SK-N-SH (cell line): ENCODE measurements at regions not wholly inside any gene's neighbourhood (a gene's known extent, or its start where the extent isn't known, plus 50 kb on each side); places are given as distances from the start of the nearest gene placed in this dataset.

Experiments used
- CTCF ChIA-PET: fragments of 300-600, 350-600 bp; formaldehyde crosslinking; extraction: SDS; loops from one replicate; lab custom pipeline; 2021; lab: Yijun Ruan, JAX
- POLR2A ChIA-PET: fragments of 350-600 bp; sonication (Branson Sonifier 250); formaldehyde crosslinking; extraction: SDS; loops from one replicate; lab custom pipeline; 2020; ENCODE audit warnings: antibody characterized with exemption, inconsistent platforms; lab: Yijun Ruan, JAX
- DNase-seq: peaks from one replicate; pipeline ENCODE4 v3.0.0; 2012
- H2AFZ ChIP-seq: fragments of 200-600 bp; sonication (generic); 2 replicates; pipeline ENCODE4 v1.8.1; 2016; ENCODE audit warnings: antibody characterized with exemption, mild to moderate bottlenecking, low read depth
- H3F3A ChIP-seq: fragments of 200-600 bp; sonication (generic); replicated peaks from 2 replicates; pipeline ENCODE3; 2016; ENCODE audit warnings: antibody characterized with exemption, mild to moderate bottlenecking; ENCODE audit not compliant: insufficient read depth
- H3K27ac ChIP-seq, 2 experiments: fragments of 200-500 bp in 1 of 2; fragments of 200-600 bp in 1 of 2; sonication (Bioruptor generic) in 1 of 2; sonication (generic), shearing (Covaris generic) in 1 of 2; 2 replicates each; pipeline versions ENCODE4 v1.5.1 to v1.6.1; 2014 to 2016; ENCODE audit warnings: low read depth in 2 of 2, inconsistent platforms in 1 of 2, low read length in 1 of 2, mild to moderate bottlenecking in 1 of 2, mixed read lengths in 1 of 2
- H3K27me3 ChIP-seq: fragments of 200-600 bp; sonication (generic), shearing (Covaris generic); 2 replicates; pipeline ENCODE4 v1.6.1; 2016; ENCODE audit warnings: mixed run types; ENCODE audit not compliant: insufficient read depth
- H3K36me3 ChIP-seq, 2 experiments: fragments of 200-500 bp in 1 of 2; fragments of 200-600 bp in 1 of 2; sonication (Bioruptor generic) in 1 of 2; sonication (generic) in 1 of 2; replicated peaks in 1 of 2; 2 replicates each; pipeline versions ENCODE3 to v1.5.1; 2014 to 2016; ENCODE audit warnings: low read length in 1 of 2, mild to moderate bottlenecking in 1 of 2; ENCODE audit not compliant: insufficient read depth in 2 of 2, control insufficient read depth in 1 of 2
- H3K4me1 ChIP-seq, 2 experiments: fragments of 200-500 bp in 1 of 2; fragments of 200-600 bp in 1 of 2; sonication (Bioruptor generic) in 1 of 2; sonication (generic), shearing (Covaris generic) in 1 of 2; 2 replicates each; pipeline versions ENCODE4 v1.5.1 to v1.6.1; 2014 to 2016; ENCODE audit warnings: low read depth in 1 of 2, low read length in 1 of 2, mixed run types in 1 of 2; ENCODE audit not compliant: insufficient read depth in 2 of 2, control insufficient read depth in 1 of 2
- H3K4me2 ChIP-seq: fragments of 200-600 bp; sonication (generic), shearing (Covaris generic); 2 replicates; pipeline ENCODE4 v1.6.1; 2017; ENCODE audit warnings: mixed run types
- H3K4me3 ChIP-seq, 2 experiments: fragments of 200-500 bp in 1 of 2; fragments of 200-600 bp in 1 of 2; sonication (Bioruptor generic) in 1 of 2; sonication (generic), shearing (Covaris generic) in 1 of 2; 2 replicates each; pipeline versions ENCODE4 v1.5.1 to v1.8.1; 2014 to 2016; ENCODE audit warnings: low read depth in 2 of 2, inconsistent platforms in 1 of 2, low read length in 1 of 2, mild to moderate bottlenecking in 1 of 2, mixed read lengths in 1 of 2, moderate library complexity in 1 of 2
- H3K79me2 ChIP-seq: fragments of 200-600 bp; sonication (generic); 2 replicates; pipeline ENCODE4 v1.8.1; 2017; ENCODE audit warnings: mild to moderate bottlenecking; ENCODE audit not compliant: insufficient read depth
- H3K9ac ChIP-seq: fragments of 200-600 bp; sonication (generic); 2 replicates; pipeline ENCODE4 v1.6.1; 2017; ENCODE audit warnings: mixed run types
- H3K9me2 ChIP-seq: fragments of 200-600 bp; sonication (generic); 2 replicates; pipeline ENCODE4 v1.6.1; 2017; ENCODE audit warnings: mixed run types
- H3K9me3 ChIP-seq: fragments of 200-600 bp; sonication (generic); 2 replicates; pipeline ENCODE4 v1.6.1; 2017; ENCODE audit warnings: mixed run types, mild to moderate bottlenecking, moderate library complexity
- H4K20me1 ChIP-seq: fragments of 200-600 bp; sonication (generic); 2 replicates; pipeline ENCODE4 v1.6.1; 2017; ENCODE audit warnings: mild to moderate bottlenecking, mixed run types; ENCODE audit not compliant: insufficient read depth
- EP300 ChIP-seq, 2 experiments: IDR thresholded peaks; 2 replicates each; pipeline versions ENCODE4 v1.4.0 to v1.6.1; 2012; ENCODE audit warnings: borderline replicate concordance in 1 of 2, low read depth in 1 of 2, low read length in 1 of 2
- GABPA ChIP-seq: IDR thresholded peaks from 2 replicates; pipeline ENCODE4 v1.4.0; 2012; ENCODE audit warnings: low read depth, mild to moderate bottlenecking
- GATA2 ChIP-seq: sonication (generic); formaldehyde crosslinking; IDR thresholded peaks from 2 replicates; pipeline ENCODE4 v1.5.0; 2020; ENCODE audit warnings: mild to moderate bottlenecking, missing genetic modification reagents
- MEF2A ChIP-seq: IDR thresholded peaks from 2 replicates; pipeline ENCODE4 v1.4.0; 2012; ENCODE audit warnings: low read depth, borderline replicate concordance
- MXI1 ChIP-seq: IDR thresholded peaks from 2 replicates; pipeline ENCODE4 v1.6.1; 2012; ENCODE audit warnings: mild to moderate bottlenecking, low read depth, low read length, improper control_type of control experiment
- NFIC ChIP-seq: IDR thresholded peaks from 2 replicates; pipeline ENCODE4 v1.4.0; 2012; ENCODE audit warnings: borderline replicate concordance
- RCOR1 ChIP-seq: fragments of 150-350 bp; IDR thresholded peaks from 2 replicates; pipeline ENCODE4 v1.6.1; 2017; ENCODE audit warnings: antibody characterized with exemption, low read length
- SMC3 ChIP-seq: IDR thresholded peaks from 2 replicates; pipeline ENCODE4 v1.6.1; 2012; ENCODE audit warnings: low read depth, low read length, improper control_type of control experiment
- TAF1 ChIP-seq: IDR thresholded peaks from 2 replicates; pipeline ENCODE4 v1.6.1; 2012; ENCODE audit warnings: low read depth, mild to moderate bottlenecking, low read length, moderate library complexity, borderline replicate concordance
- TCF12 ChIP-seq: IDR thresholded peaks from 2 replicates; pipeline ENCODE4 v1.4.0; 2012
- TEAD4 ChIP-seq: IDR thresholded peaks from 2 replicates; pipeline ENCODE4 v1.4.0; 2012; ENCODE audit warnings: mild to moderate bottlenecking, borderline replicate concordance; ENCODE audit not compliant: insufficient read depth
- YY1 ChIP-seq: IDR thresholded peaks from 2 replicates; pipeline ENCODE4 v1.4.0; 2012; ENCODE audit warnings: low read depth, mild to moderate bottlenecking
- WGBS: methylation state at CpG from one replicate; pipeline ENCODE4 v1.1.6; 2017; ENCODE audit warnings: low lambda C conversion rate; 5-methylcytosine and 5-hydroxymethylcytosine counted together
- TF ChIP-seq, protein P1 (sequence below): fragments of 200-600 bp; sonication (generic); IDR thresholded peaks from 2 replicates; pipeline ENCODE4 v1.6.1; 2017; ENCODE audit warnings: antibody characterized with exemption, mild to moderate bottlenecking, moderate library complexity
- TF ChIP-seq, protein P2 (sequence below): IDR thresholded peaks from 2 replicates; pipeline ENCODE4 v1.4.0; 2012; ENCODE audit warnings: low read depth, borderline replicate concordance

DNA sequence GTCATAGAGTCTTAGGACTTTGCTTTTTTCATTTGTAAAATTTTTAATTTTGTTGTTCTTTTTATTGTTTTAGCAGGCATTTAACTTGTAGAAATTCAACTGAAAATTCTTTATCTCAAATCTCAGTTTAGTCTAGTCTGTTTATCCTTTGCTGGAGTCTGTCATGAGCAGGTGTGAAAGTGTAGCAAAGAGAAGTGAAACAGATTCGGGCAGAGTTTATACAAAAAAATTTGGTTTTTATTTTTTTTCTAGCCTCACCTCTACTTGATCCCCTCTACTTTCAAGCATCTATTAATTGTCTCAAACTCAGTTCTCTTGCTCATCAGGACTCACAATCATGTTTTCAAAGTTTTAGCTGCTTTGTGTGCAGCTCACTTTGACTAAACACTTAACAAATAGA is 655.2 kb downstream of the HDGFL1 start:
- Histone ChIP-seq H3K4me2 (no peak overlapping the region), H3K4me1 (no peaks in the 10 kb centered on the region; a peak in 1 of 4 replicates), H4K20me1 (no peaks in the 10 kb centered on the region), H3K27ac (no peak overlapping the region), H3K9ac (no peak overlapping the region), H3K36me3 (no peaks in the 10 kb centered on the region), H2AFZ (no peak overlapping the region), H3K27me3 (no peaks in the 10 kb centered on the region), H3F3A (no peaks in the 10 kb centered on the region), H3K79me2 (no peaks in the 10 kb centered on the region), H3K4me3 (no peak overlapping the region), H3K9me3 (peaks cover 7% of the 10 kb centered on the region; the same call in 1 of the 2 replicates), H3K9me2 (0 out of 2 replicates have a peak, but pooled peaks cover 3% of the 10 kb centered on the region)
- POLR2A ChIA-PET = no interaction called here
- TF ChIP-seq, protein P1, sequence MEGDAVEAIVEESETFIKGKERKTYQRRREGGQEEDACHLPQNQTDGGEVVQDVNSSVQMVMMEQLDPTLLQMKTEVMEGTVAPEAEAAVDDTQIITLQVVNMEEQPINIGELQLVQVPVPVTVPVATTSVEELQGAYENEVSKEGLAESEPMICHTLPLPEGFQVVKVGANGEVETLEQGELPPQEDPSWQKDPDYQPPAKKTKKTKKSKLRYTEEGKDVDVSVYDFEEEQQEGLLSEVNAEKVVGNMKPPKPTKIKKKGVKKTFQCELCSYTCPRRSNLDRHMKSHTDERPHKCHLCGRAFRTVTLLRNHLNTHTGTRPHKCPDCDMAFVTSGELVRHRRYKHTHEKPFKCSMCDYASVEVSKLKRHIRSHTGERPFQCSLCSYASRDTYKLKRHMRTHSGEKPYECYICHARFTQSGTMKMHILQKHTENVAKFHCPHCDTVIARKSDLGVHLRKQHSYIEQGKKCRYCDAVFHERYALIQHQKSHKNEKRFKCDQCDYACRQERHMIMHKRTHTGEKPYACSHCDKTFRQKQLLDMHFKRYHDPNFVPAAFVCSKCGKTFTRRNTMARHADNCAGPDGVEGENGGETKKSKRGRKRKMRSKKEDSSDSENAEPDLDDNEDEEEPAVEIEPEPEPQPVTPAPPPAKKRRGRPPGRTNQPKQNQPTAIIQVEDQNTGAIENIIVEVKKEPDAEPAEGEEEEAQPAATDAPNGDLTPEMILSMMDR = no peak
- TF ChIP-seq MEF2A = no peak
- WGBS = 84% methylated on average over 1 of the region's 1 CpG
- no peak for DNase-seq
- CTCF ChIA-PET = interaction anchor here (1.0 kb wide), 1 partner anchor 12 kb away, joined by 3 read pairs; no protein-coding TSS in a partner anchor

DNA sequence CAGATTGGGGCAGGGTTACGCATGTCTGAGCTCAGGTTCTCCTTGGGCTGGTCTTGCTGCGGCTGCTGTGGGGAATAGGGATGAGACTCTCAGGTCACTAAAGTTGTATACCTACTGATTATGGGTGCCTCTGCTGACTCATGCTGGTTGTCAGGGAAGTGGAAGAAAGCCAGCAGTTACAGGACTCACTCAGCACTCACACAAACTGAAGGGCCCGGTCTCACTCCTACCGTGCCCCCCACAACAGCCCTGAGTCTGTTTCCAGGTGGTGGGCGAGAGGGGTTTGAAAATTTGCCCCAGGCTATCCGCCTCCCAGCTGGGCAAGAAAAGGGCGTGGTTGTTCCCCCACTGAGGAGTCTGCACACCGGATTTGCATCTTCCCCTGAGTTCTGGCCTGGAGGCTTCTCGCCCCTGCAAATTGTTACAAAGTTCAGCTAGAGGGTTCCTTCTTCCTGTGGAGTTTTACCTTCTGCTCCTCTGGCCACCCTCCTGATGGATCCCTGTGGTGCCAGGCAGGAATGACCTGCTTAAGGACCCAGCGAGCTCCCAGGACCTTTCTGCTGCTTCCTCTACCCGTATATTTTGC is 659.2 kb downstream of the HDGFL1 start:
- WGBS = 80% methylated on average over 6 of the region's 11 CpGs
- Histone ChIP-seq H3K9ac (no peak overlapping the region), H2AFZ (no peak overlapping the region), H3K9me3 (no peaks in the 10 kb centered on the region; the same call in 1 of the 2 replicates), H3K27ac (no peak overlapping the region), H3K4me1 (no peaks in the 10 kb centered on the region), H3K4me2 (no peak overlapping the region), H3K4me3 (no peak overlapping the region), H3F3A (no peaks in the 10 kb centered on the region), H3K27me3 (no peaks in the 10 kb centered on the region), H3K36me3 (no peaks in the 10 kb centered on the region), H3K79me2 (no peaks in the 10 kb centered on the region), H3K9me2 (no peaks in the 10 kb centered on the region), H4K20me1 (no peaks in the 10 kb centered on the region)
- ChIA-PET CTCF (no interaction called here), POLR2A (no interaction called here)
- TF ChIP-seq TCF12 = no peak
- TF ChIP-seq, protein P2, sequence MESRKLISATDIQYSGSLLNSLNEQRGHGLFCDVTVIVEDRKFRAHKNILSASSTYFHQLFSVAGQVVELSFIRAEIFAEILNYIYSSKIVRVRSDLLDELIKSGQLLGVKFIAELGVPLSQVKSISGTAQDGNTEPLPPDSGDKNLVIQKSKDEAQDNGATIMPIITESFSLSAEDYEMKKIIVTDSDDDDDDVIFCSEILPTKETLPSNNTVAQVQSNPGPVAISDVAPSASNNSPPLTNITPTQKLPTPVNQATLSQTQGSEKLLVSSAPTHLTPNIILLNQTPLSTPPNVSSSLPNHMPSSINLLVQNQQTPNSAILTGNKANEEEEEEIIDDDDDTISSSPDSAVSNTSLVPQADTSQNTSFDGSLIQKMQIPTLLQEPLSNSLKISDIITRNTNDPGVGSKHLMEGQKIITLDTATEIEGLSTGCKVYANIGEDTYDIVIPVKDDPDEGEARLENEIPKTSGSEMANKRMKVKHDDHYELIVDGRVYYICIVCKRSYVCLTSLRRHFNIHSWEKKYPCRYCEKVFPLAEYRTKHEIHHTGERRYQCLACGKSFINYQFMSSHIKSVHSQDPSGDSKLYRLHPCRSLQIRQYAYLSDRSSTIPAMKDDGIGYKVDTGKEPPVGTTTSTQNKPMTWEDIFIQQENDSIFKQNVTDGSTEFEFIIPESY = no peak
- TF ChIP-seq EP300 (IDR thresholded peaks at IDR 0.05; ENCODE audit: borderline replicate concordance in 1 of 2, low read depth in 1 of 2, low read length in 1 of 2) = no peak
- TF ChIP-seq GABPA = no peak
- TF ChIP-seq NFIC = no peak
- TF ChIP-seq SMC3 = no peak
- no peak for TF ChIP-seq TEAD4
- TF ChIP-seq RCOR1 = no peak
- TF ChIP-seq, protein P1 = no peak
- no peak for TF ChIP-seq MEF2A
- TF ChIP-seq MXI1 = no peak
- TF ChIP-seq GATA2 = no peak
- TF ChIP-seq YY1 = no peak
- no peak for TF ChIP-seq TAF1
- no peak for DNase-seq
